GM12872 (cell line): ENCODE measurements at regions not wholly inside any gene's neighbourhood (a gene's known extent, or its start where the extent isn't known, plus 50 kb on each side); places are given as distances from the start of the nearest gene placed in this dataset.

Source experiments
- TF ChIP-seq, protein P1 (sequence below): IDR thresholded peaks from 3 replicates; pipeline ENCODE4 v1.5.1; 2011; ENCODE audit warnings: low read depth, mild to moderate bottlenecking, low read length, moderate library complexity; ENCODE audit not compliant: insufficient read depth

DNA sequence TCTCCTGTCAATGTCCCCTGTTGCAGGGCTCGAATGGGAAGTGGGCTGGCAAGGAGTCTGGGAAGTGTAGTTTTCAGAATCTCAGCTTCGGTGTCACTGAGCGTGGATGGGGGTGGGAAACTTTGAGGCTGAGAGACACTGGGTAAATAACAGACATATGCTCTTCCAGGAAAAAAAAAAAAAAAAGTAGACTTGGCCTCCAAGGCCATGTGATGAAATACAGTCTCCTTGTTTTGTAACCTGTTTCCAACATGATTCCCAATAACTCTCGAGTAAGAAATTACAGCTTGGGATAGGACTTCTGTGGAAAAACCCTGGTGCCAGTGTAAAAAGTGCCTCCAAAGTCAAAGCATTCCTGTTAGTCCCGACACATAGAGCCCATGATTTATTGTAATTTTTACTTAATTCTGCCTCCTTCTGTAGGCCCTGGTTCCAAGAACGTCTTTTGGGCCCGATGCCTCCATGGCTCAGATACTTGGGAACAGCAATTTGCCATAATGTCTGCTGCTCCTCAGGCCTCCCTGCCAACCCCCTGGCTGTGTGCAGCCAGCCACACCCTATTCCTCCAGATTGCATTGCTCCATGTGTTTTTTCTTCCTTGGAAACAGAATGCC, 119.5 kb upstream of the TNC start:
- TF ChIP-seq, protein P1, sequence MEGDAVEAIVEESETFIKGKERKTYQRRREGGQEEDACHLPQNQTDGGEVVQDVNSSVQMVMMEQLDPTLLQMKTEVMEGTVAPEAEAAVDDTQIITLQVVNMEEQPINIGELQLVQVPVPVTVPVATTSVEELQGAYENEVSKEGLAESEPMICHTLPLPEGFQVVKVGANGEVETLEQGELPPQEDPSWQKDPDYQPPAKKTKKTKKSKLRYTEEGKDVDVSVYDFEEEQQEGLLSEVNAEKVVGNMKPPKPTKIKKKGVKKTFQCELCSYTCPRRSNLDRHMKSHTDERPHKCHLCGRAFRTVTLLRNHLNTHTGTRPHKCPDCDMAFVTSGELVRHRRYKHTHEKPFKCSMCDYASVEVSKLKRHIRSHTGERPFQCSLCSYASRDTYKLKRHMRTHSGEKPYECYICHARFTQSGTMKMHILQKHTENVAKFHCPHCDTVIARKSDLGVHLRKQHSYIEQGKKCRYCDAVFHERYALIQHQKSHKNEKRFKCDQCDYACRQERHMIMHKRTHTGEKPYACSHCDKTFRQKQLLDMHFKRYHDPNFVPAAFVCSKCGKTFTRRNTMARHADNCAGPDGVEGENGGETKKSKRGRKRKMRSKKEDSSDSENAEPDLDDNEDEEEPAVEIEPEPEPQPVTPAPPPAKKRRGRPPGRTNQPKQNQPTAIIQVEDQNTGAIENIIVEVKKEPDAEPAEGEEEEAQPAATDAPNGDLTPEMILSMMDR: no peak

DNA sequence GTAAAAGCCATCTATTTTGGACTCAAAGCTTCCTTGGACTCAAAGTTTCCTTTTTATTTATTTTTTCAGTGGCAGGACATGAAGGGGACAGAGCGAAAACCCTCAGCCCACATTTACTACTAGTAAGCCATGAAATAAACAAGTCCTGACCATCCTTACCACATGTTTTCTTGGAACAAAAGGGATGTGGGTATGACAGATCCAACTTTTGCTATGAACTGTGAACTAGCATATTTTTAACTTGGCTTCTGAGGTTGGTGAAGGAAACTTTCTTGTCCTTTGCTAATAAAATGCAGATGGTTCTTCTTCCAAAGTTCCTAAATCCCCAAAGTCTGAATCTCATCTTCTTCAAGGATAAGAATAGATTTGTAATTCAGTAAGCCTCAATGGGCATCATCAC, 122.7 kb upstream of the TNC start:
- TF ChIP-seq, protein P1: no peak

DNA sequence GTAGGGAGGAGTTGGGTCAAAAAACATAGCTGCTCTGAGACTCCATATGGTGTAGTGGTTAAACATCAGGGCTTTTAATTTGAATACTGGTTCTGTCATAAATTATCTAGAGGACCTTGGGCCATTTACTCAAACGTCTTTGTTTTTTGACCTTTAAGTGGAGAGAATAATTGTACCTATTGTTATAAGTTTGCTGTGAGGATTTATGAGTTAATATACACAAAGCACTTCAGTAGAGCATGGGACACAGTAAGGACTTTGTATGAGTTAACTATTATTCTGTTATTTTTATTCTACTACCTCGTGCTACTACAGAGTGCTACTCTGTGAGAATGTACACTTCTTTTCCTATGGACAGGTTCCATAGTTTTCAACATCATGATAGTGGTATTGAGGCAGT, 123.7 kb upstream of the TNC start:
- TF ChIP-seq, protein P1: no peak

DNA sequence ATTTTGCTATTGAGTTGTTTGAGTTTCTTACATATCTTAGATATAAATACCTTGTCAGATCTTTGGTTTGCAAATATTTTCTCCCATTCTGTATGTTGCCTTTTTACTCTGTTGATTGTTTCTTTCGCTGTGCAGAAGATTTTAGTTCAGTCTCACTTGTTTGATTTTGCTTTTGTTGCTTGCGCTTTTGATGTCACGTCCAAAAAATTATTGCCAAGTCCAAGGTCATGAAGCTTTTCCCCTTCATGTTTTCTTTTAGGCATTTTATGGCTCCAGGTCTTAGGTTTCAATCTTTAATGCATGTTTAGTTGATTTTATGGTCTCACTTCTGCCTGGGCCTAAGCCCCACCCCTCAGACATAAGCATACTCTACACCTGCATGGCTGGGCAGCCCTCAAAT, 131.5 kb upstream of the TNC start:
- TF ChIP-seq, protein P1: no peak

DNA sequence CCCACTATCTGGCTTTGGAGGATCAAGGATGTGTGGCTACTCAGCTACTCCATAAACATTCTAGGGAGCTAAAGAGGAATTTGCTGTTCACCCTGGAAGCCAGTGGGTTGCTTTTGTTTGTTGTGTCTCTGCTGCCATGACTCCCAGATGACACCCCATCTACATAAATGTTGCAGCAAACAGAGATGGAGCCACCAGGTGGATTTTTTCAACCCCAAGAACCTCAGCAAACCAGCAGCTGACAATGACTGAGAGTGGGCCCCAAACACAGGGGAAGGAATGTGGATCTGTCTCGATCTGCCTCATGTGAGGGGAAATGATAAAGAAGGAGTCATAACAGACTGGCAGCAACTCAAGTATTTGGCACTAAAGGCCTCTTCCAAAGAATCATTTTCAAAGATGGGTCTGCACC, 132.7 kb upstream of the TNC start:
- TF ChIP-seq, protein P1: no peak

DNA sequence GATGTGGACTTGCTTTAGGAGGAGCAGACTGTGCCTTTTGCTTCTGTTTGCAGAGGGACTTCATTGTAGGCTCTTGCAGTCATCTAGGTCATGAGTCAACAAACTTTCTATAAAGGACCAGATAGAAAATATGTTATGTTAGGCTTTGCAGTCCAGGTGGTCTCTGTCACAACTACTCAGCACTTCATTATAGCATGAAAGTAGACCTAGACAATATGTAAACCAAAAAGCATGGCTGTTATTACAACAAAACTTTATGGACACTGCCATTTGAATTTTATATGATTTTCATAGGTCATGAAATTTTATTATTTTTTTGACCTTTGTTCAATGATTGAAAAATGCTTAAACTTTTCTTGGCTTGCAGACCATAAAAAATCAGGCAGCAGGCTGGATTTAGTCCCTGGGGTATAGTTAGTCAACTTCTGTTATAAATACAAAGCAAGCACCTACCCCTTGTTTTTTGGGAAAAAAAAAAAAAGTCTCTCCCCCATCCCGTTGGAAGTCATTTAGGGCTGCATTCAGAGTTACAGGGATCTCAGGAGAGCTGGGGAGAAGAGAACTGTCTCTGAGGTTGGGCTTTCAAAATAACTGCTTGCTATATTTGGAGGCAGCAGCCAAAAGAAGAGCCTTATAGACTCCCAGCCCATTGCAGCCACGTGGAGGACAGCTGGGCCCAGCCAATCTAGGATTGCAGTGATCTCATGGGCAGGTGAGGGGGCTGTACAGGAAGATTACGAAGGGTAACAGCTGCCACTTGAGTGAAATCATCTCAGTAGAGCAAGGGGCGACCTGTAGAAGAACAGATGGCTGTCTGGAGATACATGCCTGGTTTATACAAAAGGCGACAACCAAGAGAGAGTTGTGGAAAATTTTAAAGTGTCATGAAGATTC, 136.6 kb upstream of the TNC start:
- TF ChIP-seq, protein P1: no peak

DNA sequence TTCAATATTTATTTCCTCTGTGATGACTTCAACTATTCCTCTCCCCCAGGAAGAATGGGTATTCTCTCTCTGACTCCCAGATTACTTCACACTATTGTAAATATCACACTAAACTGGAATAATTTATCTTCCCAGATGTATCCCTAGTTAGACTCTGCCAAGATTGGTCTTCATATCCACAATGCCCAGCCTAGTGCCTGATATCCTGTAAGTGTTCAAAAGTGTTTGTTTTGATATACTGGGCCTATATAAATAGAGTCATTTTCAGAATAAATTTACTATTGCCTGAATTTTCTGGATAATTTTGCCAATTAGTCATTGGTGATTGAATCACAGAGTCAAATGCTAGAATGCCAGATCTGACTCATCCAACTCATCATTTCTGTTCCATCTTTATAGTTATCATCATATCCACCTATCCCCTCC, 143.7 kb upstream of the TNC start:
- TF ChIP-seq, protein P1: no peak
